ENCODE measurements at regions not wholly inside any gene's neighbourhood (a gene's known extent, or its start where the extent isn't known, plus 50 kb on each side); places are given as distances from the start of the nearest gene placed in this dataset.

DNA sequence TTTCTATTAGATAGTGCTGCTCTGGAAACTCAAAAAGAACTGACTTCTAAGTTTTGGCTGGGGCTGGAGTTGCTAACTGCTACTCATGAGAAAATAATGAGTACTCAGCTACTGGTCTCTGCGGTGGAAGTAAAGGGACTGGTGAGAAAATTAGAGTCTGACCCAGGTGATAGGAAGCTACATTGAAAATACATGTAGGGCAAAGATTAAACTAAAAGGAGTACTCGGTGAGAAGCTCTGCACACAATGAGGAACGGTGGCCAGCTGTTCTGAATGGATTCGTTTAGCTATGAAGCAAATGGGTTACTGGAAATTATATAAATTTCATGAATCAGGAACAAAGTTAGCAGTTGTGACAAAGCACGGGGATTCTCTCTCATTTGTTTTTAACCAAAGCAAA is 512.9 kb upstream of the SGO1 start:
- Mint-ChIP-seq H3K4me1 (ENCODE audit: low read depth) (no peaks in the 10 kb centered on the region), H3K27me3 (no peaks in the 10 kb centered on the region), H3K27ac (no peak overlapping the region), H3K4me3 (no peak overlapping the region), H3K36me3 (no peaks in the 10 kb centered on the region), H3K9me3 (peaks cover 16% of the 10 kb centered on the region)
- intact Hi-C loops (cut with micrococcal nuclease), result no loop called here
- ChIA-PET POLR2A (no interaction called here), CTCF (no interaction called here)
- DNase-seq, result no peak

DNA sequence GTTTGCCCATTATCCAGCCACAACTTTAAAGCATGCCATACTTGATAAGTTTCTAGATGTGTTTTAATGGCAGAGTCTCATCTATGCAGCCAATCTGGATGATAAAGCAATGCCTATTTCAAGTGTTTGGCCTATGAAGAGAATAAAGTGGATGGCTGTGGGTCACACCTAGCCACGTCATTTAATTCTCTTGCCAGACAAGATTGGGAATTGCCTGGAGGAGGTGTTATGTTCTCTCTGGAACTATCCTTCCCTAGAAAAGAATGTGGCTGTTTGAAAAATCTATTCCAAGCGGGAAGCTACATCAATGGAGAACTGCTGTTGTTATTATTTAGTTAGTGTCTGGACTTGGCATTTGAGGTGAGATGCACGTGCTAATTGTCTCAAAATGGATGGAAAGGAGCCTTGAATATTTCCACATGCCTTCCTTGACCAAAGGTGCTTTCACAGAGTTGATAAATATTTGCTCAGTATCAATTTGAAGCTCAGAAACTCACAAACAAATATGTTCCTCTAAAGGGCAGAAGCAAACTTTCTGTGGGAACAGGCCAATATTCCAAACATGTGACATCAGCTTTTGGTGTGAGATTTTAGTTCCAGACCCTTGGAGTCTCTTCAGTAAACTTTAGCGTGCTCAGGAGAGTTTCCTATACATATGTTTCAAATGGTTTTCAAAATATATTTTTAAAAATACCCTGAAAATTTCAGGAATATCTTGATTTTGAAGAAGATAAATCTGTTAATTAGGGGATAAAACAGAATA is 510.6 kb upstream of the SGO1 start:
- Mint-ChIP-seq H3K9me3 (peaks cover 12% of the 10 kb centered on the region), H3K4me3 (no peak overlapping the region), H3K27ac (no peak overlapping the region), H3K27me3 (no peaks in the 10 kb centered on the region), H3K36me3 (no peaks in the 10 kb centered on the region), H3K4me1 (ENCODE audit: low read depth) (no peaks in the 10 kb centered on the region)
- CTCF ChIA-PET, result interaction anchor here (0.8 kb wide), 1 partner anchor 518 kb away, joined by 3 read pairs; no protein-coding TSS in a partner anchor
- POLR2A ChIA-PET, result no interaction called here
- DNase-seq, result no peak
- intact Hi-C loops (cut with micrococcal nuclease), result no loop called here

DNA sequence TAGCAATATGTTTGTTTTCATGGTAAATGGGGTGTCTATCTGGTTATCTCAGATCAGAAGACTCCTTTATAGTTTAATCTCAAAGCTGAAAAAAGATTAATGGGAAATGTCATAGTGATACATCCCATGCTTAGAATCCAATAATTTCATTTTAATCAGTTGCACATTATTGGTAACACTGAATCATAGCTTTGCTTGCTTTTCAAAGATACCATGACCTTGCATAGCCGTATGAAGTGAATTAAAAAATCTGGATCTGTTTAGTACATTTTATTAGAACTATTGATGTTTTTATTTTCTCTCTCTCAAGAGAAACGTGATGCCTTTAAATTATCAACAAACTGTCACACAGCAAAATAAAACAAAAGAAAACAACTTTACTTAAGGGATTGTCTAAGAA is 506.7 kb upstream of the SGO1 start:
- no peak overlapping the region for H3K27ac Mint-ChIP-seq
- H3K36me3 Mint-ChIP-seq, result no peaks in the 10 kb centered on the region
- H3K27me3 Mint-ChIP-seq, result no peaks in the 10 kb centered on the region
- ChIA-PET POLR2A (no interaction called here), CTCF (no interaction called here)
- H3K9me3 Mint-ChIP-seq, result peaks cover 26% of the 10 kb centered on the region
- DNase-seq, result no peak
- intact Hi-C loops (cut with micrococcal nuclease), result no loop called here
- H3K4me3 Mint-ChIP-seq, result no peak overlapping the region
- no peaks in the 10 kb centered on the region for H3K4me1 Mint-ChIP-seq (ENCODE audit: low read depth)

DNA sequence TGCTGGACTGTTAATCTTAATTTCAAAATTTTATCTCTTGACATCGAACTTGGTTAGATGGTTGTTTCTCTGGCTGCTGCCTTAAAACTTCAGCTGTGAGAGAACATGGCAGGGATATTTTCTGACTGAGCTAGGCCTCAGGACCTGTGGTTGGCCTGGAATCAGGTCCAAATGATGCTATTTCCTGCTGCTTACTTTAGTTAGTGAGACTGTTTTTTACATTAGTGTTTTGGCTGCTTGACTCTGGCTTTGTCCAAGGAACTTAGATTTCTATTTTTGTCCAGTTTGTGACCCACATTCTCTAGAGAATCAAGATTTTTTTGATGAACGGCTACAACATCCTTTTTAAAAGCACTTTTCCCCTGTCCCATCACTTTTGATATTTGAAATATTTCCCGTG is 497.9 kb upstream of the SGO1 start:
- Mint-ChIP-seq H3K27ac (no peak overlapping the region), H3K9me3 (peaks cover 72% of the 10 kb centered on the region), H3K4me3 (no peak overlapping the region), H3K27me3 (no peaks in the 10 kb centered on the region), H3K36me3 (no peaks in the 10 kb centered on the region), H3K4me1 (ENCODE audit: low read depth) (no peaks in the 10 kb centered on the region)
- intact Hi-C loops (cut with micrococcal nuclease), result no loop called here
- DNase-seq, result no peak
- CTCF ChIA-PET, result no interaction called here
- POLR2A ChIA-PET, result no interaction called here

DNA sequence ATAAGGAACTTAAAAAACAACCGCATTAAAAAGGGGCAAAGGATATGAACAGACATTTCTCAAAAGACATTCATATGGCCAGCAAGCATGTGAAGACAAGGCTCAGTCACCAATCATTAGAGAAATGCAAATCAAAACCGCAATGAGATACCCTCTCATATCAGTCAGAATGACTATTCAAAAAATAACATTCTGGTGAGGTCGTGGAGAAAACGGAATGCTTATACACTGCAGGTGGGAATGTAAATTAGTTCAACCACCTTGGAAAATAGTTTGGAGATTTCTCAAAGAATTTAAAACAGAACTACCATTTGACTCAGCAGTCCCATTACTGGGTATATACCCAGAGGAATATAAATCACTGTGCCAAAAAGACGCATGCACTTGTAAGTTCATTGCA is 496.6 kb upstream of the SGO1 start:
- Mint-ChIP-seq H3K9me3 (peaks cover 66% of the 10 kb centered on the region), H3K4me1 (ENCODE audit: low read depth) (no peaks in the 10 kb centered on the region), H3K4me3 (no peak overlapping the region), H3K36me3 (no peaks in the 10 kb centered on the region), H3K27ac (no peak overlapping the region), H3K27me3 (no peaks in the 10 kb centered on the region)
- no peak for DNase-seq
- POLR2A ChIA-PET, result no interaction called here
- intact Hi-C loops (cut with micrococcal nuclease), result no loop called here
- CTCF ChIA-PET, result no interaction called here

DNA sequence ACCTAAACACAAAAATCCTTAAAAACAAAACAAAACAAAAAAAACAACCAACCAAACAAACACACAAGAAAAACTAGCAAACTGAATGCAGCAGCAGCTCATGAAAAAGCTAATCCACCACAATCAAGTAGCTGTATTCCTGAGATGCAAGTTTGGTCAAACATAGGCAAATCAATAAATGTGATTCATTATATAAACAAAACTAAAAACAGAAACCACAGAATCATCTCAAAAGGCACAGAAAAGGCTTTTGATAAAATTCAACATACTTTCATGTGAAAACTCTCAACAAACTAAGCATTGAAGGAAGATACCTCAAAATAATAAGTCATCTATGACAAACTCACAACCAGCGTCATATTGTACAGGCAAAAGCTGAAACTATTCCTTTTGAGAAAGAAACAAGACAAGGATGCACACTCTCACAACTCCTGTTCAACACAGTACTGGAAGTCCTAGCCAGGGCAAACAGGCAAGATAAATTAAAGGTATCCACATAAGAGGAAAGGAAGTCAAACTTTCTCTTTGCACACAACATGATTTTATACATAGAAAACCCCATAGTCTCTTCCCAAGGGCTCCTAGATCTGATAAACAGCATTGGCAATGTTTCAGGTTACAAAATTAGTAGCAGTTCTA is 495.1 kb upstream of the SGO1 start:
- intact Hi-C loops (cut with micrococcal nuclease), result no loop called here
- no peaks in the 10 kb centered on the region for H3K4me1 Mint-ChIP-seq (ENCODE audit: low read depth)
- POLR2A ChIA-PET, result no interaction called here
- H3K36me3 Mint-ChIP-seq, result no peaks in the 10 kb centered on the region
- DNase-seq, result no peak
- no peak overlapping the region for H3K4me3 Mint-ChIP-seq
- peaks cover 58% of the 10 kb centered on the region for H3K9me3 Mint-ChIP-seq
- CTCF ChIA-PET, result no interaction called here
- H3K27me3 Mint-ChIP-seq, result no peaks in the 10 kb centered on the region
- no peak overlapping the region for H3K27ac Mint-ChIP-seq

DNA sequence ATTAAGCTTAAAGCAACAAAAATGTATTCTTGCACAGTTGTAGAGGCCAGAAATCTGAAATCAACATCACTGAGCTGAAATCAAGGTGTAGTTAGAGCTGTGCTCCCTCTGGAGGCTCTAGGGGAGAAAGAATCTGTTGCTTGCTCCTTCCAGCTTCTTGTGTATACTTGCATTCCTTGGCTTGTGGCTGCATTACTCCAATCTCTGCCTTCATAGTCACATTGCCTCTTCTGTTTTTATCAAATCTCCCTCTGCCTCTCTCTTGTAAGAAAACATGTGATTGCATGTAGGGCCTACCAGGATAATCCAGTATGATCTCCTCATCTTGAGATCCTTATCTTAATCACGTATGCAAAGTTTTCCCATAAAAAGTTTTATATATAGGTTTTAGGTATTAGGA is 487.9 kb upstream of the SGO1 start:
- H3K27ac Mint-ChIP-seq, result no peak overlapping the region
- ChIA-PET POLR2A (no interaction called here), CTCF (no interaction called here)
- no peaks in the 10 kb centered on the region for H3K4me1 Mint-ChIP-seq (ENCODE audit: low read depth)
- intact Hi-C loops (cut with micrococcal nuclease), result no loop called here
- DNase-seq, result no peak
- H3K36me3 Mint-ChIP-seq, result no peaks in the 10 kb centered on the region
- H3K4me3 Mint-ChIP-seq, result no peak overlapping the region
- H3K9me3 Mint-ChIP-seq, result peaks cover 29% of the 10 kb centered on the region
- H3K27me3 Mint-ChIP-seq, result no peaks in the 10 kb centered on the region

DNA sequence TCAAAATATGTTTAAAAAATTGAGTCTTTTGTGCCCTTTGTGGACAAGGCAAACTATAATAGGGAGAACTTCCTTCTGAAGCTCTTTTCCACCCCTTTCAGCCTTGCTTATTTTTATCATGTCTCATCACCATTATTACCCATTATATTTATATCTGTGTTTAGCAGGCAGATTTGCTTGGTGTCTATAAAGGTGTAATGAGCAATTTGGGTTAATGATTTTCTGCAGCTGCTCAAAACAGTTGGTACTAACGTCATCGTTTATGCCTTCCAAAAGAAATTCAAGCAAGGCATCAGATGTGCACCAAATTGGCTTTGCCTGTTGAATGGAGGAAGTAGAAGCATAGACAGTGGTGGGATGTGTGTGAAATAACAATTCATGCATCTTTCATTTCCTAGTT is 483.7 kb upstream of the SGO1 start:
- Mint-ChIP-seq H3K4me1 (ENCODE audit: low read depth) (no peaks in the 10 kb centered on the region), H3K9me3 (peaks cover 17% of the 10 kb centered on the region), H3K27ac (no peak overlapping the region), H3K27me3 (no peaks in the 10 kb centered on the region), H3K36me3 (no peaks in the 10 kb centered on the region), H3K4me3 (no peak overlapping the region)
- no peak for DNase-seq
- CTCF ChIA-PET, result no interaction called here
- intact Hi-C loops (cut with micrococcal nuclease), result no loop called here
- POLR2A ChIA-PET, result interaction anchor here (0.9 kb wide), 1 partner anchor 15 kb away, joined by 4 read pairs; no protein-coding TSS in a partner anchor

DNA sequence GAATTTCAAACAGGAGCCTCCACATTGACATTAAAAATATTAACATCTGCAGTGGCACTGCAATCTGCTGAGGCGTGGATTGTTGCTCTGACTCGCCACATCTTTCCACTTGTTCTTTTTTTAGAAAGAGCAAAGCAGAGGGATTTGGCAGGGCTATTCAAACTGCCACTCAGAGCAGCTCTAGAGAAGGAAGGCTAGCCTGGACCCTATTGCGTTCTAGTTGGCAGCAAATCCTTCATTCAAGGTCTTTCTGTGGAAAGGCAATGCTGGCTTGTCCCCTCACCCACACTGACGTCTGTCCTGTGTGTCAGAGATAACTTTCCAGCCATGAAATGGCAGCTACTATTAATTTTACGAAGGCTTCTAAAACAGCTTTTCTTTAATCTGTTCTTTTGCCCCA is 483.2 kb upstream of the SGO1 start:
- peaks cover 17% of the 10 kb centered on the region for H3K9me3 Mint-ChIP-seq
- intact Hi-C loops (cut with micrococcal nuclease), result no loop called here
- H3K36me3 Mint-ChIP-seq, result no peaks in the 10 kb centered on the region
- H3K27me3 Mint-ChIP-seq, result no peaks in the 10 kb centered on the region
- ChIA-PET POLR2A (interaction anchor here (0.9 kb wide), 1 partner anchor 15 kb away, joined by 4 read pairs; no protein-coding TSS in a partner anchor), CTCF (no interaction called here)
- no peak overlapping the region for H3K27ac Mint-ChIP-seq
- DNase-seq, result no peak
- no peak overlapping the region for H3K4me3 Mint-ChIP-seq
- no peaks in the 10 kb centered on the region for H3K4me1 Mint-ChIP-seq (ENCODE audit: low read depth)

DNA sequence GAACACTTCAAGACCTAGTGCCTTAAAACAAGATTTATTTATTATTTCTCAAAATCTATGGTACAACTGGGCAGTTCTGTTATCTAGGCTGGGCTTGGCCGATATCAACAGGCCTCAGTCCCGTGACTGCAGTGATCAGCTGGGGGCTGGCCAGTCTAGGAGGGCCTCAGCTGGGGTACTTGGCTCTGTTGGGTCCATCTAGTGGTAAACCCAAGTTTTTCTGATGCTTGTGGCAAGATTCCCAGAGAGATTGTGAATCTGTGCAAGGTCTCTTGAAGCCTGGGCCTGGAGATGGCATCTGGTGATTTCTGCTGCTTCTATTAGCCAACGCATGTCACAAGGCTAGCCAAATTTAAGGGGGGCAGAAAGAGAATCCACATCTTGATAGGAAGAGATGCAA is 482.4 kb upstream of the SGO1 start:
- Mint-ChIP-seq H3K27ac (no peak overlapping the region), H3K36me3 (no peaks in the 10 kb centered on the region), H3K27me3 (no peaks in the 10 kb centered on the region), H3K4me3 (no peak overlapping the region), H3K9me3 (peaks cover 17% of the 10 kb centered on the region), H3K4me1 (ENCODE audit: low read depth) (no peaks in the 10 kb centered on the region)
- DNase-seq, result no peak
- POLR2A ChIA-PET, result no interaction called here
- intact Hi-C loops (cut with micrococcal nuclease), result no loop called here
- CTCF ChIA-PET, result no interaction called here

DNA sequence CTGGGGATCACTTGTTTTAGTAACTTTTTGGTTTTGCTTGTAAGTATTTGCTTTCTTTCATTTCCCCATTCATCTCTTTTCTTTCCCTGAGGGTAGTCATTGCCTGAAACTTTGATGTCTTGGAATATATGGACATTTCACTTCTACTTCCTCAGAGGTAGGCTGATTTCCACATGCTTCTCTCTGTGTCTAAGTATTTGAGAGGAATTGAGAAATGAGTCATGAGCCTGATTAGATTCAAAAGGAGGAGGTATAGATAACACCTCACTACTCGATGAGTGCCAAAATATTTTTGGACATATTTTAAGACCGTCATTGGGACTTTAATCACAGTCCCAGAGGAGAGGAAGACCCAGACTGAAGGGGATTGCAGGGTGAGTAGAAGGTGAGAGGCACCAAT is 480.1 kb upstream of the SGO1 start:
- Mint-ChIP-seq H3K27me3 (no peaks in the 10 kb centered on the region), H3K9me3 (peaks cover 9% of the 10 kb centered on the region), H3K4me1 (ENCODE audit: low read depth) (no peaks in the 10 kb centered on the region), H3K4me3 (no peak overlapping the region), H3K36me3 (no peaks in the 10 kb centered on the region), H3K27ac (no peak overlapping the region)
- DNase-seq, result no peak
- POLR2A ChIA-PET, result no interaction called here
- CTCF ChIA-PET, result no interaction called here
- intact Hi-C loops (cut with micrococcal nuclease), result no loop called here

DNA sequence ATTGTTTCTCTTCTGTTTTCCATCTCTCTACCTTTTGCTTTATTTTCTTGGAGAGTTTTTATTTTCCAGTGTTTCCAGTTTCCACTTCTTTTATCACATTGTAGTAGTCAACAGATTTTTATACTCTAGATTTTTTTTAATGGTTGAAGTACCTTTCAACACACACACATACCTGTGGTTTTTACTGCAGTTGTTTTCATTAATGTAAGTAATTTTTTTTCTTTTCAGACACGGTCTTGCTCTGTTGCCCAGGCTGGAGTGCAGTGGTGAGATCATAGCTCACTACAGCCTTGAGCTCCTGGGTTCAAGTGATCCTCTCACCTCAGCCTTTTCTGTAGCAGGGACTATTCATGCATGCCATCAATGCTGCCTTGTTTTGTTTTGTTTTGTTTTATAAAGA is 472.5 kb upstream of the SGO1 start:
- no peaks in the 10 kb centered on the region for H3K4me1 Mint-ChIP-seq (ENCODE audit: low read depth)
- no peaks in the 10 kb centered on the region for H3K27me3 Mint-ChIP-seq
- H3K27ac Mint-ChIP-seq, result no peak overlapping the region
- H3K4me3 Mint-ChIP-seq, result no peak overlapping the region
- peaks cover 23% of the 10 kb centered on the region for H3K9me3 Mint-ChIP-seq
- ChIA-PET POLR2A (no interaction called here), CTCF (no interaction called here)
- H3K36me3 Mint-ChIP-seq, result no peaks in the 10 kb centered on the region
- intact Hi-C loops (cut with micrococcal nuclease), result no loop called here
- DNase-seq, result no peak

DNA sequence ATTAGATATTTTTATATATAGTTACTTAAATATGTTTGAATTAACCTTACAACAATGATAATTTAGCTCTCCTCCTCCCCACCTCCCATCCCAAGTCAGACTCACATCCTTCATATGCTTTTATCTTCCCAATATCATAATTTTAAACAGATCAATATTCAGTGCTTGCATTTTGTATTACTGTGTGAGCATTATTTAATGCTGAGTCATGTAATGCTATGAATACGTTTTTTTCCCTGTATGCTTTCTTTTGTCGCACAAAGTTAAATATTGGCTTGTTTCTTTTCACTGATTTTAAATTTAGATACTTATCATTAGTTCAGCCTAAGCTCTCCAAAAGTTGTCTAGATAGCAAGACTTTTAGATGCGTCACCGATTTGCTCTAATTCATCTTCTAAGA is 471.6 kb upstream of the SGO1 start:
- Mint-ChIP-seq H3K9me3 (peaks cover 26% of the 10 kb centered on the region), H3K36me3 (no peaks in the 10 kb centered on the region), H3K4me1 (ENCODE audit: low read depth) (no peaks in the 10 kb centered on the region), H3K4me3 (no peak overlapping the region), H3K27ac (no peak overlapping the region), H3K27me3 (no peaks in the 10 kb centered on the region)
- CTCF ChIA-PET, result no interaction called here
- intact Hi-C loops (cut with micrococcal nuclease), result no loop called here
- POLR2A ChIA-PET, result no interaction called here
- DNase-seq, result no peak
